IMR-90 (cell line): ENCODE measurements at regions not wholly inside any gene's neighbourhood (a gene's known extent, or its start where the extent isn't known, plus 50 kb on each side); places are given as distances from the start of the nearest gene placed in this dataset.

Experiments used
- ATAC-seq: fragments of 200-7000 bp; cut with Tn5 transposase; 2 replicates; pipeline ENCODE4 v1.9.1; 2020; ENCODE audit warnings: low read depth, mild to moderate bottlenecking, moderate library complexity
- BruUV-seq: library from RNA; stranded (reverse); fragments of 400-500 nt; replicated peaks from 2 replicates; lab custom pipeline; 2021; lab: Mats Ljungman, UMichigan
- CTCF ChIA-PET: fragments of 300-600 bp; formaldehyde crosslinking; extraction: SDS; loops from one replicate; lab custom pipeline; 2021; ENCODE audit warnings: antibody characterized with exemption; lab: Yijun Ruan, JAX
- POLR2A ChIA-PET: fragments of 300-600 bp; sonication (Branson Sonifier 250); formaldehyde crosslinking; loops from one replicate; lab custom pipeline; 2022; ENCODE audit warnings: antibody characterized with exemption; ENCODE audit not compliant: unreplicated experiment; lab: Charles Lee
- DNase-seq: peaks from one replicate; pipeline ENCODE4 v3.0.0; 2013
- H2AFZ ChIP-seq: replicated peaks from 2 replicates; pipeline ENCODE3; 2013; ENCODE audit warnings: low read length, mild to moderate bottlenecking; ENCODE audit not compliant: poor library complexity
- H2AK5ac ChIP-seq: 2 replicates; pipeline ENCODE4 v1.6.1; 2013; ENCODE audit warnings: low read depth, low read length, inconsistent platforms
- H2AK9ac ChIP-seq: replicated peaks from 2 replicates; pipeline ENCODE3; 2013; ENCODE audit warnings: mild to moderate bottlenecking, low read depth, low read length, moderate library complexity; ENCODE audit not compliant: poor library complexity
- H2BK120ac ChIP-seq: 2 replicates; pipeline ENCODE4 v1.6.1; 2013; ENCODE audit warnings: low read depth, low read length, inconsistent platforms
- H2BK15ac ChIP-seq: 3 replicates; pipeline ENCODE4 v1.6.1; 2013; ENCODE audit warnings: low read depth, low read length, inconsistent platforms
- H2BK20ac ChIP-seq: 2 replicates; pipeline ENCODE4 v1.6.1; 2013; ENCODE audit warnings: low read depth, mild to moderate bottlenecking, inconsistent platforms, low read length, moderate library complexity
- H2BK5ac ChIP-seq: 2 replicates; pipeline ENCODE4 v1.6.1; 2013; ENCODE audit warnings: mild to moderate bottlenecking, low read depth, low read length, inconsistent platforms; ENCODE audit not compliant: poor library complexity, severe bottlenecking
- H3K14ac ChIP-seq: replicated peaks from 2 replicates; pipeline ENCODE4 v1.6.1; 2013; ENCODE audit warnings: low read depth, low read length, inconsistent platforms
- H3K18ac ChIP-seq: 2 replicates; pipeline ENCODE4 v1.6.1; 2013; ENCODE audit warnings: low read depth, low read length, control low read depth
- H3K23ac ChIP-seq: 2 replicates; pipeline ENCODE4 v1.6.1; 2013; ENCODE audit warnings: low read depth, low read length, inconsistent platforms
- H3K27ac ChIP-seq: 2 replicates; pipeline ENCODE4 v1.5.1; 2013; ENCODE audit warnings: mild to moderate bottlenecking, control low read depth, low read length; ENCODE audit not compliant: insufficient read depth
- H3K27me3 ChIP-seq: 2 replicates; pipeline ENCODE4 v1.6.1; 2013; ENCODE audit warnings: low read length; ENCODE audit not compliant: control insufficient read depth, insufficient read depth
- H3K36me3 ChIP-seq: 2 replicates; pipeline ENCODE4 v1.6.1; 2013; ENCODE audit warnings: low read length, mixed read lengths; ENCODE audit not compliant: control insufficient read depth, insufficient read depth
- H3K4ac ChIP-seq: 2 replicates; pipeline ENCODE4 v1.6.1; 2013; ENCODE audit warnings: low read depth, low read length, inconsistent platforms
- H3K4me1 ChIP-seq: 2 replicates; pipeline ENCODE4 v1.6.1; 2013; ENCODE audit warnings: low read length, mixed read lengths; ENCODE audit not compliant: control insufficient read depth, insufficient read depth
- H3K4me2 ChIP-seq: 2 replicates; pipeline ENCODE4 v1.6.1; 2013; ENCODE audit warnings: low read depth, mild to moderate bottlenecking, control low read depth, low read length, moderate library complexity
- H3K4me3 ChIP-seq: 2 replicates; pipeline ENCODE4 v1.5.1; 2013; ENCODE audit warnings: low read depth, mild to moderate bottlenecking, control low read depth, low read length, moderate library complexity; ENCODE audit not compliant: insufficient read depth
- H3K56ac ChIP-seq: 2 replicates; pipeline ENCODE4 v1.6.1; 2013; ENCODE audit warnings: low read length, inconsistent platforms; ENCODE audit not compliant: insufficient read depth; ENCODE audit errors: extremely low read depth
- H3K79me1 ChIP-seq, 2 experiments: 2 replicates each; pipeline ENCODE4 v1.6.1; 2013; ENCODE audit warnings: low read length in 2 of 2, inconsistent platforms in 1 of 2, low read depth in 1 of 2
- H3K9ac ChIP-seq: 2 replicates; pipeline ENCODE4 v1.6.1; 2013; ENCODE audit warnings: low read depth, low read length, control low read depth
- H3K9me1 ChIP-seq: 2 replicates; pipeline ENCODE4 v1.6.1; 2013; ENCODE audit warnings: low read length, inconsistent platforms; ENCODE audit not compliant: insufficient read depth
- H3K9me3 ChIP-seq: 2 replicates; pipeline ENCODE4 v1.6.1; 2013; ENCODE audit warnings: low read length; ENCODE audit not compliant: control insufficient read depth, insufficient read depth
- H4K20me1 ChIP-seq: 2 replicates; pipeline ENCODE4 v1.6.1; 2013; ENCODE audit warnings: low read length, inconsistent platforms; ENCODE audit not compliant: insufficient read depth
- H4K5ac ChIP-seq: 2 replicates; pipeline ENCODE4 v1.6.1; 2013; ENCODE audit warnings: mild to moderate bottlenecking, low read depth, low read length, control low read depth
- H4K8ac ChIP-seq, 2 experiments: 2 replicates each; pipeline ENCODE4 v1.6.1; 2013; ENCODE audit warnings: low read depth in 2 of 2, low read length in 2 of 2, control low read depth in 1 of 2, inconsistent platforms in 1 of 2
- H4K91ac ChIP-seq: 2 replicates; pipeline ENCODE4 v1.6.1; 2013; ENCODE audit warnings: low read depth, low read length, inconsistent platforms; ENCODE audit not compliant: insufficient read depth
- BHLHE40 ChIP-seq: fragments of 150-350 bp; IDR thresholded peaks from 2 replicates; pipeline ENCODE4 v1.6.1; 2016; ENCODE audit warnings: mild to moderate bottlenecking, low read depth, low read length
- CEBPB ChIP-seq: IDR thresholded peaks from 2 replicates; pipeline ENCODE4 v1.6.1; 2012; ENCODE audit warnings: low read depth, low read length, improper control_type of control experiment
- CTCF ChIP-seq: conservative IDR thresholded peaks from 2 replicates; pipeline ENCODE4 v1.5.1; 2012; ENCODE audit warnings: mild to moderate bottlenecking, low read depth, low read length, improper control_type of control experiment
- ELK1 ChIP-seq: fragments of 150-350 bp; IDR thresholded peaks from 2 replicates; pipeline ENCODE4 v1.6.1; 2016; ENCODE audit warnings: low read depth, mild to moderate bottlenecking, low read length, moderate library complexity, borderline replicate concordance
- FOS ChIP-seq: fragments of 150-350 bp; IDR thresholded peaks from 2 replicates; pipeline ENCODE4 v1.6.1; 2016; ENCODE audit warnings: low read depth, low read length
- MAFK ChIP-seq: IDR thresholded peaks from 2 replicates; pipeline ENCODE4 v1.6.1; 2012; ENCODE audit warnings: low read depth, low read length, improper control_type of control experiment
- MAZ ChIP-seq: IDR thresholded peaks from 2 replicates; pipeline ENCODE4 v1.6.1; 2012; ENCODE audit warnings: low read depth, mild to moderate bottlenecking, low read length, improper control_type of control experiment, moderate library complexity, borderline replicate concordance
- MXI1 ChIP-seq: IDR thresholded peaks from 2 replicates; pipeline ENCODE4 v1.6.1; 2012; ENCODE audit warnings: low read depth, mild to moderate bottlenecking, low read length, moderate library complexity, borderline replicate concordance
- NFE2L2 ChIP-seq: fragments of 150-350 bp; IDR thresholded peaks from 2 replicates; pipeline ENCODE4 v1.6.1; 2016; ENCODE audit warnings: low read depth, mild to moderate bottlenecking, low read length
- POLR2A ChIP-seq: IDR thresholded peaks from 2 replicates; pipeline ENCODE4 v1.6.1; 2012; ENCODE audit warnings: mild to moderate bottlenecking, low read depth, low read length
- RAD21 ChIP-seq: IDR thresholded peaks from 2 replicates; pipeline ENCODE4 v1.6.1; 2012; ENCODE audit warnings: low read length, improper control_type of control experiment
- RCOR1 ChIP-seq: IDR thresholded peaks from 2 replicates; pipeline ENCODE4 v1.6.1; 2012; ENCODE audit warnings: mild to moderate bottlenecking, low read length, improper control_type of control experiment; ENCODE audit not compliant: insufficient replicate concordance
- RFX5 ChIP-seq: IDR thresholded peaks from 2 replicates; pipeline ENCODE4 v1.8.0; 2012; ENCODE audit warnings: low read depth, mild to moderate bottlenecking, low read length, moderate library complexity
- SMC3 ChIP-seq: fragments of 150-350 bp; IDR thresholded peaks from 2 replicates; pipeline ENCODE4 v1.6.1; 2016; ENCODE audit warnings: low read depth, mild to moderate bottlenecking, antibody characterized with exemption, low read length, moderate library complexity
- USF2 ChIP-seq: fragments of 150-350 bp; IDR thresholded peaks from 2 replicates; pipeline ENCODE4 v1.6.1; 2017; ENCODE audit warnings: mild to moderate bottlenecking, antibody characterized with exemption, low read length, low read depth
- WGBS, 2 experiments: methylation state at CpG; one replicate each; pipeline versions ENCODE4 v1.1.5 to v1.1.7; 2013; ENCODE audit warnings: missing lambda C conversion rate in 2 of 2; ENCODE audit not compliant: insufficient read length in 1 of 2; ENCODE audit errors: extremely low coverage in 2 of 2; 5-methylcytosine and 5-hydroxymethylcytosine counted together
- dilution Hi-C: fragments of 300-500 bp; cut with HindIII; formaldehyde crosslinking; loops from one replicate; pipeline ENCODE4 v1.14.3; 2018; ENCODE audit warnings: low sequenced_read_pairs; ENCODE audit not compliant: unreplicated experiment
- in situ Hi-C: fragments of 300-500 bp; cut with MboI; formaldehyde crosslinking; loops from 3 replicates; pipeline ENCODE4 v1.14.3; 2019; ENCODE audit warnings: low sequenced_read_pairs, inconsistent platforms, mixed read lengths
- intact Hi-C: fragments of 100-400 bp; cut with micrococcal nuclease; formaldehyde crosslinking; loops from 2 replicates; pipeline ENCODE4 v1.10.0; 2022

- Histone ChIP-seq H3K36me3 (no peaks in the 10 kb centered on the region), H3K9me1 (no peaks in the 10 kb centered on the region), H2BK5ac (no peak overlapping the region), H3K27me3 (no peaks in the 10 kb centered on the region), H3K79me1 (no peaks in the 10 kb centered on the region), H2AFZ (no peak overlapping the region), H2AK9ac (no peak overlapping the region), H4K5ac (no peak overlapping the region), H2BK20ac (no peak overlapping the region), H3K9ac (no peak overlapping the region), H3K14ac (no peak overlapping the region), H3K18ac (no peak overlapping the region), H4K8ac (no peak overlapping the region), H4K20me1 (no peaks in the 10 kb centered on the region), H3K9me3 (peaks cover 69% of the 10 kb centered on the region), H3K4ac (no peak overlapping the region), H2BK120ac (no peak overlapping the region), H3K23ac (no peak overlapping the region), H4K91ac (no peak overlapping the region), H2AK5ac (no peak overlapping the region), H3K4me3 (no peak overlapping the region), H2BK15ac (no peak overlapping the region), H3K4me1 (no peaks in the 10 kb centered on the region), H3K4me2 (no peak overlapping the region), H3K27ac (no peak overlapping the region), H3K56ac (no peak overlapping the region)
- in situ Hi-C loops, result no loop called here
- intact Hi-C loops, result no loop called here
- no TSS peak for BruUV-seq
- POLR2A ChIA-PET, result no interaction called here
- CTCF ChIA-PET, result no interaction called here
- no peak for DNase-seq
- 61% methylated on average over 7 of the region's 22 CpGs; no CpG with 5 or more reads in 1 of the 2 experiments for WGBS, 2 experiments
- dilution Hi-C loops, result no loop called here
- no peak for ATAC-seq
- no peak for TF ChIP-seq NFE2L2
- no peak for TF ChIP-seq ELK1
- TF ChIP-seq USF2, result no peak
- no peak for TF ChIP-seq POLR2A
- no peak for TF ChIP-seq RFX5
- TF ChIP-seq MAZ, result no peak
- no peak for TF ChIP-seq MXI1
- no peak for TF ChIP-seq BHLHE40
- TF ChIP-seq FOS, result no peak
- TF ChIP-seq SMC3, result no peak
- TF ChIP-seq CTCF, result no peak
- TF ChIP-seq RCOR1, result no peak
- TF ChIP-seq RAD21, result no peak
- TF ChIP-seq MAFK, result no peak
- TF ChIP-seq CEBPB, result no peak
Observed at GRCh38 chr6:170097505-170098427, 193.1 kb downstream of the DLL1 start.
